Activated CD4-positive, alpha-beta T cell treated with anti-CD3 and anti-CD28 coated beads, Interleukin-2, amount 50 U/mL, for 48 hours (primary cell): ENCODE measurements at regions not wholly inside any gene's neighbourhood (a gene's known extent, or its start where the extent isn't known, plus 50 kb on each side); places are given as distances from the start of the nearest gene placed in this dataset.

ENCODE experiments used
- DNase-seq, 2 experiments: peaks; one replicate each; pipeline ENCODE4 v3.0.0-alpha.2; 2020

GRCh38 chr18:67954594-67954993 is 438.1 kb upstream of the DSEL start:
- no peak for DNase-seq

- no peak for DNase-seq
Observed at GRCh38 chr18:67951137-67951536, 434.6 kb upstream of the DSEL start.

DNA sequence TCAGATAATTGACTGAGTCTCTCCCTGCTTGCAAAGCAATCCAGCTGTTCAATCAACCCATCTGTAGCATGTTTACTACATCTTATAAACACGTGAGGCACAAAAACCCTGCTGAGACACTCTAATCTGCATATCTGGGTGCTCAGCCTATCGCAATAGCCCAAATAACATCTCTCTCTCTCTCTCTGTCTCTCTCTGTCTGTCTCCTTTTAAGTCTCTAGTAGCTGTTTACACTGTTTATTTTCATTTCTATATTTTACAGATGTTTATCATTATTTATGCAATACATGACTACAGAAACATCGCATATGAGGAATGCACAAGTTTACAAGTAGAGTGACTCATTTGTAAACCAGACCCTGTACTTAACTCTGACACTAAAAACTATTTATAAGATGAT is 422.1 kb upstream of the DSEL start:
- no peak for DNase-seq

GRCh38 chr18:67935638-67936037 is 419.1 kb upstream of the DSEL start:
- no peak for DNase-seq

GRCh38 chr18:67933271-67933670 is 416.8 kb upstream of the DSEL start:
- no peak for DNase-seq

- no peak for DNase-seq
Observed at GRCh38 chr18:67932271-67932670, 415.8 kb upstream of the DSEL start.

DNA sequence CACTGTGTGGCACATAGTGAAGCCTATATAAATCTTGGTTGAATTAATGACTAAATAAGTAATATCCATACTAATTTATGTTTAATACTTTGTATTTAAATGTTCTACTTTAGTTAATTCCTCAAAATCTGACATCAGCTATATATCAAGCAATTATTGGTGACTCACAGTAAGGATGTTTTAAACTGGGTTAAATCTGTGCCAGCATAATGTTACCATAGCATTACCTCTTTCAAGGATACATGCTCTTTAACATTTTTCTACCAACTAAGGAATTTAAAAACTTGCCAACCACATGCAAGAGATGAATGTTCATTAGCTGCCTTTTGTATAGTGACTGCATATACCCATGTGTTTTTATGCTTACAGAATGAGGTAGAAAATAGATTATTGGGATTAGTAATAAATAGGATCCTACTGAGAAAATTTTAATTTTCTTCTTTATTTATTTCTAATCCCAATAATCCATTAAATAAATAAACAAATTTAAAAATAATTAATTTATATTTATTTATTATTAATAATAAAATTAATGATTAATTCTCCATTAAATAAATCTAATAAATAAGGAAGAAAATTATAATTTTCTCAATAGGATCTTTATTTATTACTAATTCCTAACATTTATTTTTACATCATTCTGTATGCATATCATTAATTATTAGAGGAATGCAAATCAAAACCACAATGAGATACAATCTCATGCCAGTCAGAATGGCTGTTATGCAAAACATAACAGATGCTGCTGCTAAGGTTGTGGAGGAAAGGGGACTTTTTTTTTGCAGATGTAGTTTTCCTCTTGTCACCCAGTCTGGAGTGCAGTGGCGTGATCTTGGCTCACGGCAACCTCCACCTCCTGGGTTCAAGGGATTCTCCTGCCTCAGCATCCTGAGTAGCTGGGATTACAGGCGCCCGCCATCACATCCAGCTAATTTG is 410.7 kb upstream of the DSEL start:
- no peak for DNase-seq

GRCh38 chr18:67924656-67925055 is 408.1 kb upstream of the DSEL start:
- no peak for DNase-seq

GRCh38 chr18:67919316-67919715 is 402.8 kb upstream of the DSEL start:
- no peak for DNase-seq

GRCh38 chr18:67916097-67916496 is 399.6 kb upstream of the DSEL start:
- no peak for DNase-seq

DNA sequence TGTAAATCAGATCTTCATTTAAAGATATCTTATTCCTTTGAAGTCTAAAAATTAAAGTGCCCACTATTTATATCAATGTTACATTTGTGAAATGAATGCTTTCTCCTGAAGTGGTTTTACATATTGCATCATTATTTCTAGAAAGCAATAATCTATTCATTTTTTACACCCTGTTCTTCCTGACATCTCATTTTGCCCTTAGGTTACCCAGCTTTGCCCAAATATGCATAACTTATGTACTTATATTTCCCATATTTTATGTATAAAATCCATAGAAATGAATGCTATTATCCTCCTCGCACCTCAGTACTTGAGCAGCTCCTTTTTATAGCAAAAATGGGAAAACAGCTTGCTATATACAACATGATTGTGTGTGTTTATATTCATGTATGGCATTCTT is 396.5 kb upstream of the DSEL start:
- no peak for DNase-seq

- no peak for DNase-seq
Observed at GRCh38 chr18:67901573-67901972, 385.1 kb upstream of the DSEL start.

GRCh38 chr18:67896451-67896850 is 379.9 kb upstream of the DSEL start:
- no peak for DNase-seq

DNA sequence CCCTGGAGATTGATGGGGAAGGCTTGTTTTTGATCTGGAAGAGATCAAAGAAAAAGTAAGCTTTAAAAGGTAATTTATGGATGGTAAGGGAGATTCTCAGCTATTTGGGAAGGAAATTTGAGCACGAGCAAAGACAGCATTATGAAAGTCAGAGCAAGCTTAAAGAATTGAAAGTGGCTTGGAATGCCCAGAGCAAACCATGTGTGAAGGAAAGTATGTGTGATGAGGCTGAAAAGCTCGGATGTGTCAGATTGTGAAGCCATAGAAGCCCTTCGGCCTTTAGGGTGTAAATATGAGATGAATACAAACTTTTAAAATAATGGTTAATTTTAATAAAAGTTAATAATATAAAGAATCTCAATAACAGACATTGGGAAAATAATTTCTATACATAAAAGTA is 377.4 kb upstream of the DSEL start:
- no peak for DNase-seq

DNA sequence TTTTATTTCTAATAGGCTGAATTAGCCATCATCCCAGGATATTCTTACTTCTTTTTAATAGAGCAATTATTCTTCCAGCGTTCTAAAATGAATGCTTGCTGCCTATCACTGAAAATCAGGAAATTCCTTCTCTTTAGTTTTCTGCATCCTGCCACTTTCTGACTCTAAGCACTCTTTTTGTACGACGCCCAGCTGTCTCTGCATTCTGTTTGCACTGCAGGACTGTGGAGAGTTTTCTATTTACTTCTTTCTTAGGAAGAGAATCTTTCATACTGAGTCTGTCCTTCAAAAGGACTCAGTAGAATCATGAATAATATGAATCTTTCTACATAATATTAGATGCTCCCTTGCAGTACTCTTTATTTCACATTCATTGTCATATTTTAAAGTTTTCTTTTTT is 360.4 kb upstream of the DSEL start:
- no peak for DNase-seq

- no peak for DNase-seq
Observed at GRCh38 chr18:67875944-67876343, 359.4 kb upstream of the DSEL start.

- no peak for DNase-seq
Observed at GRCh38 chr18:67875060-67875459, 358.5 kb upstream of the DSEL start.

GRCh38 chr18:67865400-67865799 is 348.9 kb upstream of the DSEL start:
- DNase-seq: no peak

DNA sequence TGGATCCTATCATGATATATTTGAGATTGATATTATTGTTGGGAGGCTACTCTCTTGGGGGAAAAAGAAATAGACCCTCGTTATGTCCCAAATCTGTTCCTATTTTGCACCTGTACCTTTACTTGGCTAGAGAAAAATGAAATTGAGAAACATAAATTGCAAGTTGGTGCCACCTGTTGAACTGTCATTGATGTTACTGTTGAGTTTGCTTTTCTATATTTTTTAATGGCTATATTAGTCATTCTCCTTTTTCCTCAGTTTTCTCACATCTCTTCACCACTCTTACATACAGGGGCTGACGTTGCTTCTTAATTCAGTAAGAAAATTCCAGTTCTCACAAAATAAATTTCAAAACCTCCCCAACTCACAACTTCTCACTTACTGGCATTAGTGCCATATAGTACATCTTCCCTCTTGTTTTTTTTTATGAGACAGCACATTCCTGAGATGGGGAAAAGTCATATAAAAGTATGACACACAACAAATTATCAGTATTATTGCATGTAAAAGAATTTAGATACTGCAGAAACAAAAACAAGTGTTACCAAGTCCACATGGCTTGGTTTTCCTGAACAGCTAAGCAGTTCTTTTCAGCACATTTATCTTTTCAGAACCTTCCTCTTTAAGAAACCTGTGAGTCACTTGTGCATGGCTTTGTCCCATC is 348.3 kb upstream of the DSEL start:
- DNase-seq: no peak

- DNase-seq: no peak
Observed at GRCh38 chr18:67862069-67862468, 345.5 kb upstream of the DSEL start.

DNA sequence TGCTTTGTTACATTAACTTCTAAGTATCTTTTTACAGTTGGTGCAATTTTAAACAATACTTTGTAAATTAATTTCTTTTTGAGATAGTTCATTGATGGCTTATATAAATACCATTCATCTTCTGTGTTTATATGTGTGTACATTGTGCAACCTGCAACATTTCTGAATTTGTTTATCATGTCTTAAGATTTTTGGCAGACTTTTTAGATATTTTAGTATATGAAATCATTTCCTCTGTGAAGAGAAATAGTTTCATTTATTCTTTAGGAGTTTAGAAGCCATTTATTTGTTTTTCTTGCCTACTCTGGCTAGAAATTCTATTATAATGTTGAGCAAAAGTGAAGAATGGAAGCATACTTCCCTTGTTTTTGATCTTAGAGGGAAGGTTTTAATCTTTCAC is 337.8 kb upstream of the DSEL start:
- DNase-seq: no peak

DNA sequence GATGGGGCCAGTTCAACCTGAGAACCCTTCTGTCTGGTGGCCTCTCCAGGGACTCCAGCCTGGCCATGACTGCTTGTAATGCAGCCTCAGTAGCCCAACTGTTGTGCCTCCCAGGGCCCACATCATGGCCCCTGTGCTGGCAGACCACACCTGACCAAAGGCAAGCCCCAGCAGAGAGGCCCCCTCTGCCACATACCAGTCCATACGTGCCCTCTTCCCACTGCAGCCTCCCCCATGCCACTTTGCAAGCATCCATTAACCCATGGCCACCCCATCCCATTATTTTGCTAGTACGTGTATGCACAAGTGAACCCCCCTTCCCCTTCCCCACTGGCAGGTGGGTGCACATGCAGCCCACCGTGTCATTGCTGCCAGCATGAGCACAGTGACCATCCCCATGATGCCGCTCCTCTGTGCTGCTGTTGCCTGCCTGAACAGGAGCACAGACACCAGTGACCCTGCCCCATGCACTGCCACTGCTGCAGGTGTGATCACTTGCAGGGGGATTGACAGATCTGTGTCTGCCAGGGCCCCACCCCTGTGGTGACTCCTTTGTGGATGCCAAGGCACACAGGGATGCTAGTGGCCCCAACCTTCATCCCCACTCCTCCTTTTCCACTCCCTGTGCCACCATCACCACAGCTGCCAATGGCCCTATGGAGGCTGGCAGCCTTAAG is 330.0 kb upstream of the DSEL start:
- no peak for DNase-seq

GRCh38 chr18:67845035-67845434 is 328.5 kb upstream of the DSEL start:
- DNase-seq: no peak

DNA sequence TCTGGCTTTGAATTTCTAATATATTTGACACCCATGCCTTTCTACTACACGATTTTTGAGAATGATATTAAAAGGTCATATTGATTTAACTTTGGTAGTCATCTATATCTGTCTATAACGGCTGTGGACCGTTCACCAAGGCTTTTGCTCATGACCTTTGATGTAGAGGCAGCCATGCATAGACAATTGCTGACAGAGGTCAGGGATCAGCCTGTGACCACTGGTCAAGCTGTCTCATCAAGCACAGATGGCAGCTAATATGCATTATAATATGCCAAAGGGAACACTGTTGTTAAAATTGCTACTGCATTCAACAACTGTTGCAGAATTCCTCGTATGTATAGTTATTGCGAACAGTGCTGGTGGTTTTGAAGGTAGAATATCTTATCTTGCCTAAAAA is 323.9 kb upstream of the DSEL start:
- DNase-seq: no peak
